ENCODE measurements at regions not wholly inside any gene's neighbourhood (a gene's known extent, or its start where the extent isn't known, plus 50 kb on each side); places are given as distances from the start of the nearest gene placed in this dataset.
"Not testable (repeated sequence)": the region's sequence is repeated elsewhere in the genome, so short reads cannot be mapped to it uniquely, and the experiment has no call there.

- no peak for DNase-seq (ENCODE audit: low spot score)
These were observed 581.4 kb upstream of the TBL1XR1 start for GRCh38 chr3:177778633-177779032.

- DNase-seq (ENCODE audit: low spot score) = no peak
These were observed 584.4 kb upstream of the TBL1XR1 start for GRCh38 chr3:177781686-177782161.

GRCh38 chr3:177783338-177783737, 586.1 kb upstream of the TBL1XR1 start:
- DNase-seq (ENCODE audit: low spot score) = no peak

- DNase-seq (ENCODE audit: low spot score) = no peak
These were observed 586.5 kb upstream of the TBL1XR1 start for GRCh38 chr3:177783767-177784166.

- DNase-seq (ENCODE audit: low spot score) = no peak
These were observed 590.2 kb upstream of the TBL1XR1 start for GRCh38 chr3:177787279-177788041.

- DNase-seq (ENCODE audit: low spot score) = no peak
These were observed 592.2 kb upstream of the TBL1XR1 start for GRCh38 chr3:177789500-177789899.

GRCh38 chr3:177792311-177793030, 595.2 kb upstream of the TBL1XR1 start:
- DNase-seq (ENCODE audit: low spot score) = peak; percentile 26

GRCh38 chr3:177793451-177793850, 596.2 kb upstream of the TBL1XR1 start:
- no peak for DNase-seq (ENCODE audit: low spot score)

GRCh38 chr3:177795216-177795615, 597.9 kb upstream of the TBL1XR1 start:
- no peak for DNase-seq (ENCODE audit: low spot score)

- no peak for DNase-seq (ENCODE audit: low spot score)
These were observed 598.6 kb upstream of the TBL1XR1 start for GRCh38 chr3:177795859-177796258.

GRCh38 chr3:177800147-177800546, 602.9 kb upstream of the TBL1XR1 start:
- DNase-seq (ENCODE audit: low spot score) = not testable (repeated sequence)

- no peak for DNase-seq (ENCODE audit: low spot score)
These were observed 603.3 kb upstream of the TBL1XR1 start for GRCh38 chr3:177800561-177800960.

- DNase-seq (ENCODE audit: low spot score) = peak; percentile 11
These were observed 605.0 kb upstream of the TBL1XR1 start for GRCh38 chr3:177802151-177802900.

GRCh38 chr3:177803500-177803899, 606.2 kb upstream of the TBL1XR1 start:
- DNase-seq (ENCODE audit: low spot score) = no peak

- no peak for DNase-seq (ENCODE audit: low spot score)
These were observed 606.8 kb upstream of the TBL1XR1 start for GRCh38 chr3:177804032-177804431.

GRCh38 chr3:177804646-177805045, 607.4 kb upstream of the TBL1XR1 start:
- no peak for DNase-seq (ENCODE audit: low spot score)

GRCh38 chr3:177807150-177807875, 610.0 kb upstream of the TBL1XR1 start:
- no peak for DNase-seq (ENCODE audit: low spot score)

- DNase-seq (ENCODE audit: low spot score) = not testable (repeated sequence)
These were observed 611.7 kb upstream of the TBL1XR1 start for GRCh38 chr3:177808928-177809478.

GRCh38 chr3:177810162-177810623, 612.9 kb upstream of the TBL1XR1 start:
- peak; percentile 78 for DNase-seq (ENCODE audit: low spot score)

- DNase-seq (ENCODE audit: low spot score) = no peak
These were observed 613.8 kb upstream of the TBL1XR1 start for GRCh38 chr3:177811112-177811511.

GRCh38 chr3:177811835-177812234, 614.6 kb upstream of the TBL1XR1 start:
- DNase-seq (ENCODE audit: low spot score) = no peak

Measured in A172 (cell line).